ENCODE measurements at regions not wholly inside any gene's neighbourhood (a gene's known extent, or its start where the extent isn't known, plus 50 kb on each side); places are given as distances from the start of the nearest gene placed in this dataset.

GRCh38 chr5:54807421-54807820, 178.0 kb downstream of the ESM1 start:
- no peak overlapping the region for H3K27ac ChIP-seq (ENCODE audit: low read length)
- no peaks in the 10 kb centered on the region for H3F3A ChIP-seq (ENCODE audit: insufficient read depth, low read length)
- H3K4me1 ChIP-seq (ENCODE audit: low read length), result no peaks in the 10 kb centered on the region
- no peaks in the 10 kb centered on the region for H3K9me2 ChIP-seq (replicated peaks; ENCODE audit: insufficient read depth, low read length)
- TF ChIP-seq EZH2 (optimal IDR thresholded peaks at IDR 0.05; ENCODE audit: low read depth, low read length) (no peak), CTCF (IDR thresholded peaks at IDR 0.05; ENCODE audit: low read length) (no peak), EZH2phosphoT487 (IDR thresholded peaks at IDR 0.05; ENCODE audit: low read length) (no peak)
- H3K79me2 ChIP-seq (ENCODE audit: low read length), result no peaks in the 10 kb centered on the region
- no peak overlapping the region for H3K4me3 ChIP-seq (ENCODE audit: low read length)
- DNase-seq, result no peak
- H3K9me3 ChIP-seq (replicated peaks; ENCODE audit: insufficient read depth, low read length), result no peaks in the 10 kb centered on the region
- no peaks in the 10 kb centered on the region for H3K36me3 ChIP-seq (replicated peaks; ENCODE audit: insufficient read depth, low read length)
- H3K9ac ChIP-seq (ENCODE audit: low read length), result no peak overlapping the region
- no peaks in the 10 kb centered on the region for H3K27me3 ChIP-seq (replicated peaks; ENCODE audit: insufficient read depth, low read length)
- no peak overlapping the region for H3K4me2 ChIP-seq (ENCODE audit: low read depth, low read length)
- no peaks in the 10 kb centered on the region for H4K20me1 ChIP-seq (ENCODE audit: insufficient read depth, low read length)
- no peak overlapping the region for H2AFZ ChIP-seq (ENCODE audit: low read length)

GRCh38 chr5:54804521-54804920, 180.9 kb downstream of the ESM1 start:
- TF ChIP-seq CTCF (IDR thresholded peaks at IDR 0.05; ENCODE audit: low read length) (no peak), EZH2phosphoT487 (IDR thresholded peaks at IDR 0.05; ENCODE audit: low read length) (no peak), EZH2 (optimal IDR thresholded peaks at IDR 0.05; ENCODE audit: low read depth, low read length) (no peak)
- no peaks in the 10 kb centered on the region for H3K27me3 ChIP-seq (replicated peaks; ENCODE audit: insufficient read depth, low read length)
- H3K27ac ChIP-seq (ENCODE audit: low read length), result no peak overlapping the region
- H3K4me1 ChIP-seq (ENCODE audit: low read length), result peaks cover 9% of the 10 kb centered on the region
- no peaks in the 10 kb centered on the region for H3K36me3 ChIP-seq (replicated peaks; ENCODE audit: insufficient read depth, low read length)
- no peaks in the 10 kb centered on the region for H3K9me2 ChIP-seq (replicated peaks; ENCODE audit: insufficient read depth, low read length)
- no peak overlapping the region for H3K4me3 ChIP-seq (ENCODE audit: low read length)
- H3K9me3 ChIP-seq (replicated peaks; ENCODE audit: insufficient read depth, low read length), result no peaks in the 10 kb centered on the region
- no peak for DNase-seq
- H2AFZ ChIP-seq (ENCODE audit: low read length), result no peak overlapping the region
- H3K79me2 ChIP-seq (ENCODE audit: low read length), result no peaks in the 10 kb centered on the region
- H4K20me1 ChIP-seq (ENCODE audit: insufficient read depth, low read length), result no peaks in the 10 kb centered on the region
- H3K9ac ChIP-seq (ENCODE audit: low read length), result no peak overlapping the region
- no peak overlapping the region for H3K4me2 ChIP-seq (ENCODE audit: low read depth, low read length)
- H3F3A ChIP-seq (ENCODE audit: insufficient read depth, low read length), result no peaks in the 10 kb centered on the region

- Histone ChIP-seq H3K4me3 (ENCODE audit: low read length) (no peak overlapping the region), H4K20me1 (ENCODE audit: insufficient read depth, low read length) (no peaks in the 10 kb centered on the region), H3K9me2 (replicated peaks; ENCODE audit: insufficient read depth, low read length) (no peaks in the 10 kb centered on the region), H3K27ac (ENCODE audit: low read length) (no peak overlapping the region), H3K9me3 (replicated peaks; ENCODE audit: insufficient read depth, low read length) (no peaks in the 10 kb centered on the region), H3K27me3 (replicated peaks; ENCODE audit: insufficient read depth, low read length) (no peaks in the 10 kb centered on the region), H3K4me2 (ENCODE audit: low read depth, low read length) (no peak overlapping the region), H3K36me3 (replicated peaks; ENCODE audit: insufficient read depth, low read length) (no peaks in the 10 kb centered on the region), H3K79me2 (ENCODE audit: low read length) (no peaks in the 10 kb centered on the region), H2AFZ (ENCODE audit: low read length) (no peak overlapping the region), H3F3A (ENCODE audit: insufficient read depth, low read length) (no peaks in the 10 kb centered on the region; the same call in 1 of the 2 replicates), H3K4me1 (ENCODE audit: low read length) (peaks cover 13% of the 10 kb centered on the region), H3K9ac (ENCODE audit: low read length) (no peak overlapping the region)
- TF ChIP-seq EZH2phosphoT487 (IDR thresholded peaks at IDR 0.05; ENCODE audit: low read length), result no peak
- TF ChIP-seq EZH2 (optimal IDR thresholded peaks at IDR 0.05; ENCODE audit: low read depth, low read length), result no peak
- DNase-seq, result no peak
Observed at GRCh38 chr5:54804086-54804485, 181.3 kb downstream of the ESM1 start.

GRCh38 chr5:54803471-54804011, 181.9 kb downstream of the ESM1 start:
- Histone ChIP-seq H3K9me3 (replicated peaks; ENCODE audit: insufficient read depth, low read length) (no peaks in the 10 kb centered on the region), H3K27ac (ENCODE audit: low read length) (no peak overlapping the region), H3K27me3 (replicated peaks; ENCODE audit: insufficient read depth, low read length) (no peaks in the 10 kb centered on the region), H3K9ac (ENCODE audit: low read length) (no peak overlapping the region), H4K20me1 (ENCODE audit: insufficient read depth, low read length) (no peaks in the 10 kb centered on the region), H3K79me2 (ENCODE audit: low read length) (no peaks in the 10 kb centered on the region), H3K4me2 (ENCODE audit: low read depth, low read length) (no peak overlapping the region), H3K36me3 (replicated peaks; ENCODE audit: insufficient read depth, low read length) (no peaks in the 10 kb centered on the region), H2AFZ (ENCODE audit: low read length) (no peak overlapping the region), H3K4me1 (ENCODE audit: low read length) (peaks cover 17% of the 10 kb centered on the region), H3K4me3 (ENCODE audit: low read length) (no peak overlapping the region), H3F3A (ENCODE audit: insufficient read depth, low read length) (no peaks in the 10 kb centered on the region; the same call in 1 of the 2 replicates), H3K9me2 (replicated peaks; ENCODE audit: insufficient read depth, low read length) (no peaks in the 10 kb centered on the region)
- TF ChIP-seq EZH2phosphoT487 (IDR thresholded peaks at IDR 0.05; ENCODE audit: low read length) (no peak), EZH2 (optimal IDR thresholded peaks at IDR 0.05; ENCODE audit: low read depth, low read length) (no peak), CTCF (IDR thresholded peaks at IDR 0.05; ENCODE audit: low read length) (no peak)
- DNase-seq, result no peak
